HG03196 (cell line): ENCODE measurements at regions not wholly inside any gene's neighbourhood (a gene's known extent, or its start where the extent isn't known, plus 50 kb on each side); places are given as distances from the start of the nearest gene placed in this dataset.

Experiments used
- ATAC-seq: cut with Tn5 transposase; IDR thresholded peaks from one replicate; pipeline ENCODE4 v1.9.1; 2021; ENCODE audit not compliant: unreplicated experiment

DNA sequence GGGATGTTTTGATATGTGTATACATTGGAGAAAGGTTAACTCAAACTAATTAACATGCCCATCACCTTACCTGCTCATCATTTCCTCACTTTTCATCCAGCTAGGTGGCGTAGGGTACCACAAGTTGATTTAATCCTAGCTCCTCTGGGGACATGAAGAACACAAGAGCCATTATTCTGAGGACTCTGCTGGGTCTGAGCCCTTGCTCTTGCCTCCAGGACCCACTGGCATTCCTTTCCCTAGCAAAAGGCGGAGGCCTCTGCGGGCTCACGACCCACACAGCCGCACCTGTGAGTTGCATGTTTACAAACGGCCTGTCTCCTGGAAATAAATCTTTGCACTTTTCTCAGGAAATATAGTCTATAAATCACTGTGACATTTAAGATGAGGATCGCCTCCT is 871.9 kb downstream of the TBC1D22A start:
- ATAC-seq: no peak

DNA sequence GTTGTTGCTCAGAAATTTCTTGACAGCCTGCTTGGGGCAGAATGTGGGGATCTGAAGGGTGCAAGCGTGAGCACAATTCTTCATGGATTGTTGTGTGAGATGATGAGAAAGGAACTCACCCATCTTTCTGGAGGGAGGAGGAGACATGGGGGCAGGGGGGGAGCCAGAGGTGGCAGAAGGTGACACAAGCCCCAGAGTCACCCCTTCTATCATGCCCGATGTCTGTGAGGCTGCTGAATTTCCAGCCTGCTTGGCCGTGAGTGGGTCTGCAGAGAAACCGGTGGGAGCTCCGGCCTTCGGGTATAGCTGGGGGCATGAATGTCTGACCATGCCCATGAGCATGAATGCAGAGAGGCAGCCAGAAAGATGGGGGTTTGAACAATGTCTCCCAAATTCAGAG is 870.7 kb downstream of the TBC1D22A start:
- no peak for ATAC-seq

DNA sequence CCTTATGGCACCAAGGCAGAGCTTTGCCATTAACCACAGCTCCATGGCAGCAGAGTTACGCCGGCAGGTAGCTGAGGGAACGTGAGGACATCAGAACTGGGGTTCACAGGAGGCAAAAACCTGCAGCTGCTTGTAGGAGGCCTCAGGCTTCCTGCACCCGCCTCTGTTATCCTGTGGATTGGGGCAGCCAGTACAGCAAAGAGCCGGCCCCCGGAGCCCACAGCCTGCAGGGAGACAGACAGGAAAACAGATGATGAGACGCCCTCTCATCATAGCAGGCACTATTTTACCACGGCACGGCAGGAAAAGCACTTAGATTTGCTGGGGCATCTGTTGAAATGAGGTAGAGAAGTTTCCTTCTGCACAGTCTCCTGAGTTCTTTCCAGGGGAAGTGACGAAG is 870.3 kb downstream of the TBC1D22A start:
- no peak for ATAC-seq

DNA sequence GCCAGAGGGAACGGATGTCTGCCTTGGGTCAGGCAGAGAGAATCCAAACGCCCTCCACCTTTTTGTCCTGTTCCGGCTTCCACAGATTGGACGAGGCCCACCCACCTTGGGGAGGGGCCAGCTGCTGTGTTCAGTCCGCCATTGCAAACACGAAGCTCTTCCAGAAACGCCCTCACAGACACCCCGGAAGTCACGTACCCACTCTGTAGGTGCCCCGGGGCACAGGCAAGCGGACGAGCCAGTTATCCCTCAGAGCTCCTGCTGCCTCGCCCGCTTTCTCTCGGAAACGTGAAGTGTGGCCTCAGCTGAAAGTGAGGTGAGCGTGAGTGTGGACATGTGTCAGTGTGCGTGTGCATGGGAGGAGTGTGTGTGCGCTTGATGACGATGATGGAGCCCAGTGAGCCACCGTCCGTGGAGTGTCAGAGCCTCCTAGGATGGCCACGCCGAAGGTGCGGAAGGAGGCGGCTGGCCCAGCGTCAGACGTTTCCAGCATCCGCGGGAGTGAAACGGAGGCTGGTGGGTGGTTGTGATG is 869.2 kb downstream of the TBC1D22A start:
- ATAC-seq: no peak

DNA sequence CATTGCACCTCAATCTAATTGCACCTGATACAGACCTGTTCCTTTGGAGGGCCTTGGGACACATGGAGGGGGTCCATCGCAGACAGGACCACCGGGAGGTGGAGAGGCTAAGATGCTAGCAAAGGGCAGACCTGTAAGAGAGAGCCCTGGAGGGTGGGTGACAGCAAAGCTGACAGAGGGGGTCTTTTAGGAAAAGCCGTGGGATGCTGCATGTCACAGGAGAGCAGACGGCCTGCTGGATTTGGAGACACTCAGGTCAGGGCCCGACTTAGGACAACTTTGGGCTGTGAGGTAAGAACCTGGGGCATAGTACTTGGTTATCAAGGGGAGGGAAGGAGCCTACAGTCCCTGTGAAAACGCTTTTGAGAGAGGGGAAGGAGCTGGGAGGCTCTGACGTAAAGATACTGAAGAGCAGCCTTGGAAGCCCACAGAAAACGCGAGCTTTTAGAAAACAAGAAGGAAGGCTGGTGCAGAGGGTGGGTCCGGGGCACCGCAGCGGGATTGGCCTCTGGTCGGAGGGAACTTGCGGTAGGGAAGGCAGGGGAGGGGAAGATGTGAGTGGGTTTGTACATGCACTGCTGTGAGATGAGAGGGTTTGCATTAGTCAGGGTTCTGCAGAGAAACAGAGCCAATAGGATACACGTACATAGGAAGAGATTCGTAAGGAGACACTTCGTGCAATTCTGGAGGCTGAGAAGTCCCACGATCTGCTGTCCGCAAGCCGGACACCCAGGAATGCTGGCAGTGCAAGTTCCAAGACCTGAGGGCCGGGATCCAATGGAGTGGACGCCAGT is 868.5 kb downstream of the TBC1D22A start:
- ATAC-seq: no peak

DNA sequence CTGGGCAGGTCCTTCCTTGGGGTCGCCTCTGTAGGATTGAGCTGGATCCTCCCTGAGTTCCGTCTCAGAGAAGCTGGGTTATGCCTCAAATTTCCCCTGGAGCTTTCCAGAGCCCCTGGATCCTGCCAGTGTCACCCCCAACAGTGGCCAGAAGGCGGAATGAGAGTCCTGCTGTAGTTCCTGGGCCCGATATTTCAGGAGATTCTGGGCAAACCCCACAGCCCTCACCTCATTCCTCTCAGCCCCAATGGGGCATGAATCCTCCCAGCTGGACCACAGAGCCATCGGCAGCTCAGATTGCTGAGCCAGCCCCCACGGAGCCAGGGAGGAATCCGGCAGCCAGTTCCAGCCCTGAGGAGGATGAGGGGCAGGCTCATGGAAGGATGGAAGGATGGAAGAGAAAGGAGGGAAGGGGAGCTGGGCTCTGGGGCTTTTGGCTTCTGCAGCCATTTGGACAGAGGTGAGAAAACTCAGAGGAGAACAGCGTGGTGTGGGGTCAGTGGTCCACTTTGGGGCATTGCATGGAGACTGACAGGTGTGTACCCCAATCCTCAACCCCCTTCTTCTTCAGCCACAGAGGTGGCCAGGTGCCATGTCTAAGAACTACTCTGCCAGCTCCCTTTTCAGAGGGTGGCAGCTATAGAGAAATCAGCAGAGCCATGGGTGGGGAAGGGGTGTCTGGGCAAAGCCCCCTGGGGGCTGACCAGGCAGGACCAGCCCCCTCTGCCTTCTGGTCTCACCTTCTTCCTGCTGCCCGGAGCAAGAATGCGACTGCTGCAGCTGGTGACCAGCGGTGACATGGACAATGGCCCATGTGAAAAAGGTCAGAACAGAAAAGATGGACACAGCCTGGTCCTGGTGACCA is 867.6 kb downstream of the TBC1D22A start:
- no peak for ATAC-seq

DNA sequence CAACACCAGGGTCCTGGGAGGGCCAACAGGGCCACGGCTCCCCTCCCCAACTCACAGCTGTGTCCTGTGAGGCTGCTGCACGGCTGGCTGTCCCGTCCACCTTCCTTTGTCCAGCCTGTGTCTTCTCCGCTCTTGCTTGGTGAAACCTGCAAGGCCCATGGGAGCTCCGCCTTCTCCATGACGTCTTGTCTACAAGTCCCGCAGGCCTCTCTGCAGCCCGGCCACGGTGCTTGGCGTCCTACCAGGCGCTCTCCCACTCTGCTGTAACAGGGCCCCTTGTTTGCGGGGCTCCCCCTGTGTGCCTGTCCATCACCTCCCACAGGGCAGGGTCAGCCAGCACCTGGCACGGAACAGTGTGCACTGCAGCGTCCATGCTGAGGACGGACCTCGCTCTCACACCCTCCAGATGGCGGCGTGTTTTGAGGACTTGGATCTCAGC is 866.8 kb downstream of the TBC1D22A start:
- no peak for ATAC-seq

DNA sequence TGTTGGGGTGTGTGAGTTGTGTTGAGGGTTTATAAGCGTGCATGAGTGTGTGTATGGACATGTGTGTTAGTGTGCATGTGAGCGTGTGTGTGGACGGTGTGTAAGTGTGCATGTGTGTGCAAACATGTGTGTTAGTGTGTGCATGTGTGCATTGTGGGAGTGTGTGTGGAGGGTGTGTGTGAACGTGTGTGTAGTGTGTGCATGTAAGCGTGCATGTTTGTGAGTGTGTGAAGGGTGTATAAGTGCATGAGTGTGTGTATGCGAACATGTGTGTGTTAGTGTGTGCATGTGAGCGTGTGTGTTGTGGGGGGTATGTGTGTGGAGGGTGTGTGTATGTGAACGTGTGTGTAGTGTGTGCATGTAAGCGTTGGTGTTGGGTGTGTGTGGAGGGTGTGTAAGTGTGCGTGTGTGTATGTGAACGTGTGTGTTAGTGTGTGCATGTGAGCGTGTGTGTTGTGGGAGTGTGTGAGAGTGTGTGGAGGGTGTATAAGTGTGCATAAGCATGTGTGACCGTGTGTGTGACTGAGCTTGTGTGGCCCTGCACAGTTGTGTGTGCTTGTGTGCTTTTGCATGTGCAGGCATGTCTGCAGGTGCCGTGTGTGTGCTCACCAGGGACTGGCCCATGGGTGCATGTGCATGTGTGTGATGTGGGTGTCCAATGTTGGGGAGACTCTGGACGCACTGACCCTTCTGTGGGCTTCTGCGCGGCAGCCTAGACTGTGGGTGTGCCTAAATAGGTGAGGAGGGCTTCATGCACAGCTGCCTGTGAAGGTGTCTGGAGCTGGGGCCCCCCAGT is 866.2 kb downstream of the TBC1D22A start:
- ATAC-seq: no peak

DNA sequence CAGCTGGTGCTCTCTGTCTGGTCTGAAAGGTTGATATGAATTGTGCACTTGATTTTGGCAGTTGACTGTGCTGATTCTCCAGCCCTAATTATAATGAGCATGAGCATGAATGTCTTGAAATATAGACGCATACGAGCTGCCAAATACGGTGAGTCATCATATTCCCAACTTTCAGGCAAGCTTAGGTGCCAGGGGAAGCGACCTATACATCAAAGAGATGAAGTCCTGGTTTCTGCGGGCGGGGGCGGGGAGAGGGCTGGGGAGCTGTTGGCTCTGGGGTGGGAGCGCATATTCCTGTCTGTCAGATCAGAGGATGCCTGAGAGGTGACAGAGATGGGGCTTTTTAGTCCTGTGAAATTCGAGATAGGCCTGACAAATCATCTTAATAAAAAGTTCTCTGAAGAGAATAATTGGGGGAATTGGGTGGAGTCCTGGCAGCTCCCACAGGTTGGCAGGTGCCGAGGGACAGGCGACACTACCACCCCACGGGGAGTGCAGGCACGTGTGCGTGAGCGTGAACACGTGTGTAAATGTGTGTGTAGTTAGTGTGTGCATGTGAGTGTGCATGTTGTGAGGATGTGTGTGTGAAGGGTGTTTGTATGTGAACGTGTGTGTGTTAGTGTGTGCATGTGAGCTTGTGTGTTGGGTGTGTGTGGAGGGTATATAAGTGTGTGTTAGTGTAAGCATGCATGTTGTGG is 865.3 kb downstream of the TBC1D22A start:
- no peak for ATAC-seq

DNA sequence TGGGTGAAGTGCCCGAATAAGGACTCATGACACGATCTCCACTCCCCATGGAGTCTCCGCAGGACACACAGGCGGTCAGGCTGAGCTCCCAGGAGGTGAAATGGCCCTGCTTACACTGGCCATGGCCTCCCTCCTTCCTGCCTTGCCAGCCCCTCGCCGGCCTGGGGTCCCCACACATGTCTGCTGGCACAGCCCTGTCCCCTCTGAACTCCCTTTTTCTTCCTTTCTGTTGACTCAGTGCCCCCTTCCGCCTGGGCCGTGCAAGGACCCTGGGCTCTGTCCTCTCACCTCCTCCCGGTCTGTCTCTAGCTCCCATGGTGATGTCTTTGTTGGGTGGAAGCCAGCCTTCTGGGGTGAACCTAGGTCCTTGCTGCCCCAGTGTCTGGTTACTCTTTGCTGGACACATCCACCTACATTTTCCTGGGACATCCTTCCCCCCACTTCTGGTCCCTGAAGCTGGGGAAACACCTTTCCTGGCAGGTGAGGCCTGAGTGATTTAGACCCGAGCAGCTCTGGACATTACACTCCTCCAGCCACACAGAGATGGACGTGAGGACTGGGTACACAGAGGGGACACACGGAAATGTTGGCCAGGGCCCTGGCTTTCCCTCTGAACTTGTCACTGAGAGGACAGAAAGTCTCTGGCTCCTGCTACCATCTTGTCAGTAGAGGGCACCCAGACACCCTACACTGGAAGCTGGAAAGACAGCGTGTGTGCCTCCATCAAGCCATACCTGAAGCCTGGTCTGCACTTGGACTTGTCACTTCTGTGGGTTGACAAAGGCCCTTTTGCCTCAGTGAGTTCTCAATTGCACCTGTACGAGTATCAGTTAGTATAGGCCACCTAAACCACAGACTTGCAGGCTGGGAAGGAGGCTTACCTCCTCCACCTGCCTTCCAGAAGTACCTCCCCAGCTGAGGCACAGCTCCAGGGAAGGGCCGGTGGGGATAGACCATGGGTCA is 864.3 kb downstream of the TBC1D22A start:
- ATAC-seq: no peak

DNA sequence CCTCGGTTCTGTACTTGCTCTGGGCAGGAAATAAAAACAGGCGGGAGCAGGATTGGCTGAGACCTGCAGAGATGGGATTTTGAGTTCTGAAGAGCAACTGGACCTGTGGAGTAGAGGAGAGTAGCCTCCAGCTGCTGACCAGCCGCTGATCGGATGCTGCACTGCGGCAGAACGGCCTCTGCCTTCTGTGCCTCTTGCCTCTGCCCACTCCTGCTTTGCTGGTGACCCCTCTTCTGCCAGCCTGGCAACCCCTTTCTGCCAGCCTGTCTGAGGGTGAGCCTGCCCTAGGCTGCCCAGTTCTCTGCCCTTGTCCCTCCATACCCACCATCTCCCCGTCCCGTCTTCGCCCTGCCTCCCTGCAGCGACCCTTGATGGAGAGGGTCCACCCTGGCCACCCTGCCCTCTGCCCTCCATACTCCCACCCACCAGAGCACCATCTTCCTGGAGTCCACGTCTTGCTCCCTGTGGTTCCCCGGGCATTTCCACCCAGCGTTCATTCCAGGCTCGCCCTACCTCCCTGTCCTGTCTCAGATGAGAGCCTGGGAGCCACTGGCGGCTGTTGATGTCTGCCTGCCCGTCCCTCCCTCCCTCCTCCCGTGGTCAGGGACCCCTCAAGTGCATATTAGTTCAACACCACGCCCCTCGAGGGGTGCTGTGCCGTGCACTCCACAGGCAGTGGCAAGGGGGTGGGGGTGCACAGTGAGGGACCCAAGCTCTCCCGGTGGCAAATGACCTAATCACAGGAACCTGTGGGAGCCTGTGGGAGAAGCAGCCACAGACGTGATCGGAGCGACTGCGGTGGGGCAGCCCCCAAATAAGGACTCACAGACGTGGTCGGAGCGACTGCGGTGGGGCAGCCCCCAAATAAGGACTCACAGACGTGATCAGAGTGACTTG is 863.3 kb downstream of the TBC1D22A start:
- ATAC-seq: no peak

DNA sequence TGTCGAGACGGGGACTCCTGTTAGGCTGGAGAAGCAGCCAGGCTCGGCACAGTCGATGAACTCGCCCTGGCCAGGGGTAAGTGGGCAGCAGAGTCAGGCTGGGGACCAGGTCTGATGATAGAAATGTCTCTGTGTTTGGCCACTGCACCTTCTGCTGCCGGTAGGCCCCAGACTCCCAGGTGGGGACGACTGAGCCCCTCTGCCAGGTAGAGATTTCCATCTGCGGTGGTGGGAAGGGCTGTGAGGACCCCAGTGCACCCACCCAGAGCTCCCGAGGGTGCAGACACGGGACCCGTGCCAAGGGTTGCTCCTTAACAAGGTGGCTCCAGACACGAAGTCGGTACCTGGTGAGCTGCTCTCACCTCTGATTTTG is 862.5 kb downstream of the TBC1D22A start:
- ATAC-seq: no peak

DNA sequence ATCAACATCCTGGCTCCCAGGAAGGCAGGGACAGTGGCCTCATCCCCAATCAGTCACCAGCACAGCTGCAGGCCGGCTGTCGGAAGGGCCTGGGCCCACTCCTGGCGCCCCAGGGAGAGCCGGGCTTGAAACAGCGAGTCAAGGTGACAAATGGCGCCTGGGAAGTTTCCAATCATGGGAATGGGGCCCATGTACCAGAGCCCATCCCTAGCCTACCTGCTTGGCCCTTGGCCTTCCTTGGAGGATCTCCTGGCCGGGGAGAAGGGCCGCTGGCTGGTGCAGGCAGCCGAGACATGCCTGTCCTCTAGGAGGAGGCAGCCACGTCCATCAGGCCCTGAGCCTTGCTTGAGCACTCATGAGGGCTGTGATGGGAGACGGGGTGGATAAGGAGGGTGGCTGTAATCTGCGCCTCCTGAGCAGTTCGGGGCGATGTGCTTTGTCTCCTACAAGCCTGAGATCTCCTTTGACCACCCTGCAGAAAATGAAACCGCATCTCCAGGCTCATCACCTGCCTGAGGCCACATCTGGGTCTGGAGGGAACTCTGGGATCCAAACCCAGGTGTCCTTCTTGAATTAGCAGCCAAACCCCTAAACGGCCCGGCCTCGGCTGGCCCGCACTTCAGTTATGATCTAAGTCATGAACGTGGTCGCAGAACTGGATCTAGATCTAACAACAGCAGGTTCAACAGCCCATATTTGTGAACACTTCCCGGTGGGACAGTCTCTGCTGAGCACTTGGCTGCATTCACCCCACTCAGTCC is 862.0 kb downstream of the TBC1D22A start:
- no peak for ATAC-seq

DNA sequence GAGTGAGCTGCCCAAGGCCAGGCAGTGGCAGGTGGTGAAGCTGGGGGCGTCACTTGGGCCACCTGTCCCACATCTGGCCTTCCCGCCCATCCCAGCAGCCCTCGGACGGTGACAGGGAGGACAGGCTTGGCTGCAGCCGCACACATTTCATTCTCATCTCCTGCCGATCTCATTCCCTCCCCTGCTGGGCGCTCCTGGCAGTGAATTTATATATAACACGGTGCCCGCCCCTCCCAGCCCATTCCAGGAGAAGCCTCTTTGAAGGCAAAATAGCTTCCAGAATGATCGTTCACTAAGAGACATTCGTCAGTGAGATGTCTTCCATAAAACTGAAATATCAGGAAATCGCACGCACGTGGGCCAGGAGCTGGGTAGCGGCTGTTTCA is 861.3 kb downstream of the TBC1D22A start:
- ATAC-seq: no peak

DNA sequence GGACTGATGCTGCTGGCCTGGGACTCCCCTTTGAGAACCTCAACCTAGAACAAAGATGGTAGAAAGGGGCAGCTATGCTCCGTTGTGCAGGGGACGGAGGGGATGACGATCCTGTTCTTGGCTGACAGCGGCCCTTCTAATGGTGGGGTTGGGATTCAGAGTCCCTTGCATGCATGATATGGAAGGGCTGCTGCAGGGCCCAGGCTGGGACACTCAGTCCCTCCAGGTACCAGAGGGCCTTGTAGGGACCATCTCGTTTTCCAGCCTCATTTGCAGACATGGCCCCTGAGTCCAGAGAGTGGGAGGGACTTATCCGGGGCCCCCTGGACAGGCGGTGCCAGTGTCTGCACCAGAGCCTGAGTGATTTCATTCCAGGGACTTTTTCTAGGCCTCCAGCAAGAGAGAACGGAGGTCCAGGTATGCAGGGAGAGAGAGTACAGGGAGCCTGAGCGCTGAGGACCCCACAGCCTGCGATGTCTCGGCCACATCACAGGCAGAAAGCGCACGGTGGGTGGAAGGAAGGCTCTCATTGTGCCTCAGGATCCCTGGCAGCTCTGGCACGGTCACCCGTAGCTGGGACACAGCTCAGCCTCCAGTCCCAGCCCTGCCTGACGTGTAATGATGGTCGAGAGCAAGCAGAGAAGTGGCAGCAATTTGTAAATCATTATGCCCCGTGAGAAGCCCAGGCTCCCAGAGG is 860.8 kb downstream of the TBC1D22A start:
- no peak for ATAC-seq

DNA sequence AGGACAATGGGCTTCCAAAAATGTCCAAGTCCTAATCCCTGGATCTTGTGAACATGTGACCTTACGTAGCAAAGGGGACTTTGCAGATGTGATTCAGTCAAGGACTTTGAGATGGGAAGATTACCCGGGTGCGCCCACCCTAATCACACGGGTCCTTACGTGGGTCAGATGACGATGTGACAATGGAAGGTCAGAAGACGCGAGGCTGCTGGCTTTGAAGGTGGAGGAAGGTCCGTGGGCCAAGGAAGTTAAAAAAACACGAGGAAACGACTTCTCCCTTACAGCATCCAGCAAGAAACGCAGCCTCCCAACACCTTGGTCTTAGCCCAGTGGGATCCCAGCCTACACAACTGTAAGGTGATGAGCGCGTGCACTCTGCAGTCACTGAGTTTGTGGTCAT is 860.1 kb downstream of the TBC1D22A start:
- no peak for ATAC-seq

DNA sequence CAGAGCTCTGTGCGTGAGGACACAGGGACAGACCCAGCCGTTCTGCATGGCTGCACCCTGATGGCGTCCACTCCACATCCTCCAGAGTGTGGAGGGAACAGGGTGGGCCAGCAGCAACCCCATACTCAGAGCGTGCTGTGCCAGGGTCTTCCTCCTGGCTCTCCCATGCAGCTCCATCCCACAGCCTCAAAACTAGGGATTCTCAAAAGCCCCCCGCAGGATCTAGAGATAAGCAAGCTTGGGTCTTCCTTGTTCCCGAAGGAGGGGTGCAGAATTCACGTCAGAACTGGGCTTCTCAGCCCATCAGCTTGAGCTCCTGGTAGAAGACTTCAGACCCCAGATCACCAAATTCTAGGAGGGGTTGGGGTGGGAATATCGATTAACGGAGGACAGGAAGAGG is 858.8 kb downstream of the TBC1D22A start:
- ATAC-seq: no peak
